Naive thymus-derived CD4-positive, alpha-beta T cell (primary cell): ENCODE measurements at regions not wholly inside any gene's neighbourhood (a gene's known extent, or its start where the extent isn't known, plus 50 kb on each side); places are given as distances from the start of the nearest gene placed in this dataset.

Experiments
- ATAC-seq: fragments of 150-1000 bp; cut with Tn5 transposase; 2 replicates; pipeline ENCODE4 v1.10.0; 2021; ENCODE audit warnings: mild to moderate bottlenecking, moderate library complexity
- CTCF ChIA-PET: fragments of 350-600 bp; sonication (Branson Sonifier 250); formaldehyde crosslinking; loops from one replicate; lab custom pipeline; 2021; ENCODE audit warnings: antibody characterized with exemption; lab: Charles Lee
- POLR2A ChIA-PET: fragments of 350-600 bp; sonication (Branson Sonifier 250); formaldehyde crosslinking; loops from one replicate; lab custom pipeline; 2021; ENCODE audit warnings: antibody characterized with exemption, inconsistent platforms; lab: Charles Lee
- DNase-seq, 9 donors: peaks; one replicate each; pipeline versions ENCODE4 v3.0.0 to v3.0.0-alpha.2; 2020 to 2022; ENCODE audit warnings: mixed read lengths in 1 of 9
- H3K27ac ChIP-seq: one replicate; pipeline ENCODE4 v1.7.0; 2013; ENCODE audit warnings: mild to moderate bottlenecking, low read depth, low read length, moderate library complexity
- H3K27me3 ChIP-seq, 2 donors: one replicate each; pipeline ENCODE4 v1.7.0; 2013; ENCODE audit warnings: low read length in 2 of 2, mild to moderate bottlenecking in 2 of 2, moderate library complexity in 2 of 2; ENCODE audit not compliant: control insufficient read depth in 2 of 2, insufficient read depth in 2 of 2
- H3K36me3 ChIP-seq, 3 experiments: 1 replicate in 2 of 3; 2 replicates in 1 of 3; pipeline ENCODE4 v1.7.0; 2013; ENCODE audit warnings: low read length in 3 of 3, mild to moderate bottlenecking in 3 of 3, moderate library complexity in 1 of 3; ENCODE audit not compliant: insufficient read depth in 3 of 3, control insufficient read depth in 2 of 3
- H3K4me1 ChIP-seq, 2 donors: one replicate each; pipeline ENCODE4 v1.7.0; 2013; ENCODE audit warnings: low read length in 2 of 2, mild to moderate bottlenecking in 2 of 2, moderate library complexity in 1 of 2; ENCODE audit not compliant: control insufficient read depth in 2 of 2, insufficient read depth in 2 of 2
- H3K4me3 ChIP-seq: 2 replicates; pipeline ENCODE4 v1.7.0; 2013; ENCODE audit warnings: mild to moderate bottlenecking, low read length
- H3K9me3 ChIP-seq, 3 experiments: 1 replicate in 2 of 3; 2 replicates in 1 of 3; pipeline ENCODE4 v1.7.0; 2013; ENCODE audit warnings: low read length in 3 of 3; ENCODE audit not compliant: control insufficient read depth in 2 of 3
- H3K27ac Mint-ChIP-seq, 9 donors: one replicate each; pipeline ENCODE4 v1.8.0; 2020 to 2022; ENCODE audit warnings: mixed read lengths in 9 of 9, mild to moderate bottlenecking in 8 of 9, moderate library complexity in 5 of 9, inconsistent platforms in 2 of 9
- H3K27me3 Mint-ChIP-seq, 5 donors: one replicate each; pipeline ENCODE4 v1.8.0; 2021 to 2022; ENCODE audit warnings: mixed read lengths in 5 of 5, mild to moderate bottlenecking in 1 of 5
- H3K36me3 Mint-ChIP-seq, 5 donors: one replicate each; pipeline ENCODE4 v1.8.0; 2020 to 2022; ENCODE audit warnings: mixed read lengths in 5 of 5, mild to moderate bottlenecking in 3 of 5, inconsistent platforms in 1 of 5
- H3K4me1 Mint-ChIP-seq, 7 donors: one replicate each; pipeline ENCODE4 v1.8.0; 2020 to 2022; ENCODE audit warnings: mixed read lengths in 7 of 7, mild to moderate bottlenecking in 3 of 7, inconsistent platforms in 1 of 7
- H3K4me3 Mint-ChIP-seq, 10 donors: one replicate each; pipeline ENCODE4 v1.8.0; 2020 to 2022; ENCODE audit warnings: mild to moderate bottlenecking in 10 of 10, mixed read lengths in 10 of 10, moderate library complexity in 6 of 10, inconsistent platforms in 2 of 10
- H3K9me3 Mint-ChIP-seq, 11 donors: one replicate each; pipeline ENCODE4 v1.8.0; 2020 to 2022; ENCODE audit warnings: mixed read lengths in 11 of 11, mild to moderate bottlenecking in 4 of 11, inconsistent platforms in 1 of 11, moderate library complexity in 1 of 11
- intact Hi-C, 2 donors: fragments of 100-400 bp; cut with micrococcal nuclease; formaldehyde crosslinking; loops; one replicate each; pipeline ENCODE4 v1.15.1; 2023

GRCh38 chr1:195999022-195999421, 609.2 kb downstream of the KCNT2 start:
- Histone ChIP-seq H3K27me3 (no peaks in the 10 kb centered on the region), H3K4me1 (no peaks in the 10 kb centered on the region), H3K36me3 (no peaks in the 10 kb centered on the region), H3K4me3 (no peak overlapping the region), H3K27ac (no peak overlapping the region), H3K9me3 (no peaks in the 10 kb centered on the region)
- no peaks in the 10 kb centered on the region for H3K4me1 Mint-ChIP-seq
- POLR2A ChIA-PET, result no interaction called here
- intact Hi-C loops, result no loop called here
- peaks cover 0 to 7% (median 1%) of the 10 kb centered on the region in 11 donors for H3K9me3 Mint-ChIP-seq
- DNase-seq (no peak), ATAC-seq (no peak)
- CTCF ChIA-PET, result no interaction called here
- no peak overlapping the region for H3K4me3 Mint-ChIP-seq
- H3K27ac Mint-ChIP-seq, result no peak overlapping the region
- H3K36me3 Mint-ChIP-seq, result no peaks in the 10 kb centered on the region
- H3K27me3 Mint-ChIP-seq, result no peaks in the 10 kb centered on the region

GRCh38 chr1:195981448-195982139, 626.6 kb downstream of the KCNT2 start:
- Histone ChIP-seq H3K9me3 (no peaks in the 10 kb centered on the region), H3K4me3 (no peak overlapping the region), H3K4me1 (no peaks in the 10 kb centered on the region), H3K27ac (no peak overlapping the region), H3K36me3 (no peaks in the 10 kb centered on the region), H3K27me3 (no peaks in the 10 kb centered on the region)
- peaks cover 0 to 2% (median 0%) of the 10 kb centered on the region in 7 donors for H3K4me1 Mint-ChIP-seq
- H3K9me3 Mint-ChIP-seq, result peaks cover 0 to 8% (median 0%) of the 10 kb centered on the region in 11 donors
- H3K27ac Mint-ChIP-seq, result no peak overlapping the region
- no peak overlapping the region for H3K4me3 Mint-ChIP-seq
- ChIA-PET CTCF (interaction anchor here (0.6 kb wide), 1 partner anchor 187 kb away, joined by 3 read pairs; no protein-coding TSS in a partner anchor), POLR2A (no interaction called here)
- DNase-seq (no peak), ATAC-seq (no peak)
- no peaks in the 10 kb centered on the region for H3K27me3 Mint-ChIP-seq
- intact Hi-C loops, result no loop called here
- no peaks in the 10 kb centered on the region for H3K36me3 Mint-ChIP-seq

GRCh38 chr1:195979646-195980045, 628.6 kb downstream of the KCNT2 start:
- Histone ChIP-seq H3K9me3 (no peaks in the 10 kb centered on the region), H3K27ac (no peak overlapping the region), H3K4me1 (no peaks in the 10 kb centered on the region), H3K4me3 (no peak overlapping the region), H3K36me3 (no peaks in the 10 kb centered on the region), H3K27me3 (no peaks in the 10 kb centered on the region)
- ChIA-PET POLR2A (no interaction called here), CTCF (no interaction called here)
- no peak for ATAC-seq
- intact Hi-C loops, result no loop called here
- DNase-seq, result no peak
- H3K36me3 Mint-ChIP-seq, result no peaks in the 10 kb centered on the region
- no peaks in the 10 kb centered on the region for H3K27me3 Mint-ChIP-seq
- peaks cover 0 to 8% (median 0%) of the 10 kb centered on the region in 11 donors for H3K9me3 Mint-ChIP-seq
- peaks cover 0 to 2% (median 0%) of the 10 kb centered on the region in 7 donors for H3K4me1 Mint-ChIP-seq
- no peak overlapping the region for H3K4me3 Mint-ChIP-seq
- no peak overlapping the region for H3K27ac Mint-ChIP-seq

- Mint-ChIP-seq H3K4me1 (no peaks in the 10 kb centered on the region), H3K27ac (no peak overlapping the region), H3K4me3 (no peak overlapping the region), H3K36me3 (no peaks in the 10 kb centered on the region), H3K9me3 (peaks cover 0 to 5% (median 0%) of the 10 kb centered on the region in 11 donors), H3K27me3 (no peaks in the 10 kb centered on the region)
- H3K4me3 ChIP-seq, result no peak overlapping the region
- no peaks in the 10 kb centered on the region for H3K27me3 ChIP-seq
- no peaks in the 10 kb centered on the region for H3K9me3 ChIP-seq
- intact Hi-C loops, result no loop called here
- H3K27ac ChIP-seq, result no peak overlapping the region
- ChIA-PET POLR2A (no interaction called here), CTCF (no interaction called here)
- ATAC-seq (no peak), DNase-seq (no peak)
- H3K4me1 ChIP-seq, result no peaks in the 10 kb centered on the region
- H3K36me3 ChIP-seq, result no peaks in the 10 kb centered on the region
These were observed 634.8 kb downstream of the KCNT2 start for GRCh38 chr1:195973311-195973904.

GRCh38 chr1:195971589-195971988, 636.7 kb downstream of the KCNT2 start:
- Mint-ChIP-seq H3K27ac (no peak overlapping the region), H3K36me3 (no peaks in the 10 kb centered on the region), H3K4me3 (no peak overlapping the region), H3K27me3 (no peaks in the 10 kb centered on the region), H3K9me3 (peaks cover 0 to 4% (median 0%) of the 10 kb centered on the region in 11 donors), H3K4me1 (no peaks in the 10 kb centered on the region)
- no peaks in the 10 kb centered on the region for H3K4me1 ChIP-seq
- H3K27me3 ChIP-seq, result no peaks in the 10 kb centered on the region
- no peaks in the 10 kb centered on the region for H3K9me3 ChIP-seq
- DNase-seq (no peak), ATAC-seq (no peak)
- intact Hi-C loops, result no loop called here
- CTCF ChIA-PET, result no interaction called here
- H3K27ac ChIP-seq, result no peak overlapping the region
- POLR2A ChIA-PET, result no interaction called here
- no peak overlapping the region for H3K4me3 ChIP-seq
- H3K36me3 ChIP-seq, result no peaks in the 10 kb centered on the region

GRCh38 chr1:195970209-195970608, 638.0 kb downstream of the KCNT2 start:
- no peak overlapping the region for H3K4me3 ChIP-seq
- no peaks in the 10 kb centered on the region for H3K4me1 ChIP-seq
- H3K27me3 ChIP-seq, result no peaks in the 10 kb centered on the region
- H3K27ac ChIP-seq, result no peak overlapping the region
- no peaks in the 10 kb centered on the region for H3K36me3 Mint-ChIP-seq
- no peaks in the 10 kb centered on the region for H3K27me3 Mint-ChIP-seq
- POLR2A ChIA-PET, result no interaction called here
- no peak overlapping the region for H3K27ac Mint-ChIP-seq
- no peaks in the 10 kb centered on the region for H3K4me1 Mint-ChIP-seq
- H3K4me3 Mint-ChIP-seq, result no peak overlapping the region
- ATAC-seq (peak; percentile 18), DNase-seq (no peak)
- peaks cover 0 to 10% (median 0%) of the 10 kb centered on the region in 11 donors for H3K9me3 Mint-ChIP-seq
- CTCF ChIA-PET, result no interaction called here
- no peaks in the 10 kb centered on the region for H3K9me3 ChIP-seq
- intact Hi-C loops, result no loop called here
- no peaks in the 10 kb centered on the region for H3K36me3 ChIP-seq

GRCh38 chr1:195965475-195965874, 642.8 kb downstream of the KCNT2 start:
- ChIA-PET CTCF (no interaction called here), POLR2A (no interaction called here)
- no peaks in the 10 kb centered on the region for H3K27me3 ChIP-seq
- H3K4me1 ChIP-seq, result no peaks in the 10 kb centered on the region
- H3K36me3 ChIP-seq, result no peaks in the 10 kb centered on the region
- H3K9me3 ChIP-seq, result no peaks in the 10 kb centered on the region
- Mint-ChIP-seq H3K4me1 (no peaks in the 10 kb centered on the region), H3K4me3 (no peak overlapping the region), H3K36me3 (no peaks in the 10 kb centered on the region), H3K27ac (no peak overlapping the region), H3K9me3 (peaks cover 0 to 10% (median 0%) of the 10 kb centered on the region in 11 donors), H3K27me3 (no peaks in the 10 kb centered on the region)
- ATAC-seq (no peak), DNase-seq (no peak)
- H3K27ac ChIP-seq, result no peak overlapping the region
- intact Hi-C loops, result no loop called here
- H3K4me3 ChIP-seq, result no peak overlapping the region
